ENCODE measurements at regions not wholly inside any gene's neighbourhood (a gene's known extent, or its start where the extent isn't known, plus 50 kb on each side); places are given as distances from the start of the nearest gene placed in this dataset.

DNA sequence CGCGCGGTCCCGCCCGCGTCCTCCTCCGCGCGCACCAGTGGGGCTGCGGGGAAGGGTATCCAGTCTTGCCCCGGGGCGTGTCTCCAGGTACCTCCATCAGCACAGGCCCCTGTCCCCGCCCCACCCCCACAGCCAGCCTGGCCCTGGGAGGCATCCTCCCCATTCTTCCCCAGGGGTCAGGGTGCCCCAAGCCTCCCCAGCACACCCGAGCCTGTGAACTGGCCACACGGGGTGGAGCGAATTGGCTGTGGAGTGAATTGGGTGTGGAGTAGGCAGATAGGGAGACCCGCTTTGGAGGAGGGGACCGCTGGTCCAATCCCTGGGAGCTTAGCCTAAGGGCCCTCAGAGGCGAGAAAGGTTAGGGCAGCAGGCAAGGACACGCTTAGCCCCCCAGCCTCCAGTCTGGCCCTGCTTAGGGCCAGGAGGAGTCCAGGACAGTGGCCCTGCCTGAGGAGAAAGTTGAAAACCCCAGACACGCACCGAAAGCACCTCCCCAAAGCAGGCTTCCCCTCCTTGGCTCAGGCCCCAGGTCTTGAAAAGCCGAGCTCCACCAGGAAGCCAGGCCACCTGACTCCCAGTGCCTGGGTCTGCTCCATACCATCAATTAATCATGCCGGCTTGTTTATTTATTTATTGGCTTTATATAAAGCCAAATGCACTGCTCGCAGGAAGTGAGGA, 107.7 kb upstream of the SLC6A11 start:
- Histone ChIP-seq H3K27ac (ENCODE audit: control insufficient read depth, insufficient read depth, low read length) (no peak overlapping the region), H3K4me2 (ENCODE audit: control insufficient read depth, extremely low read depth, insufficient read depth, low read depth, low read length) (no peak overlapping the region), H3K4me3 (ENCODE audit: control insufficient read depth in 2 of 3, extremely low read depth in 1 of 3, insufficient read depth in 2 of 3, low read depth in 1 of 3, low read length in 3 of 3) (no peak overlapping the region), H3K9ac (ENCODE audit: control insufficient read depth, extremely low read depth, insufficient read depth, low read length) (no peak overlapping the region), H3K36me3 (ENCODE audit: control insufficient read depth in 2 of 2, extremely low read depth in 1 of 2, insufficient read depth in 2 of 2, low read length in 2 of 2) (no peaks in the 10 kb centered on the region), H3K9me1 (ENCODE audit: control insufficient read depth, extremely low read depth, insufficient read depth, low read length) (no peaks in the 10 kb centered on the region), H3K9me3 (ENCODE audit: control insufficient read depth, low read depth, low read length) (no peaks in the 10 kb centered on the region), H3K27me3 (ENCODE audit: control insufficient read depth, extremely low read depth, insufficient read depth, low read length) (peaks cover 64% of the 10 kb centered on the region), H4K20me1 (ENCODE audit: control insufficient read depth, extremely low read depth, insufficient read depth, low read length) (no peaks in the 10 kb centered on the region), H3K79me2 (ENCODE audit: control insufficient read depth, insufficient read depth, low read length) (no peaks in the 10 kb centered on the region), H2AFZ (ENCODE audit: control insufficient read depth, low read length) (no peak overlapping the region), H3K4me1 (ENCODE audit: control insufficient read depth, extremely low read depth, insufficient read depth, low read length) (peaks cover 2% of the 10 kb centered on the region)
- FAIRE-seq (no peak), DNase-seq (ENCODE audit: low read depth, low spot score) (no peak)
- TF ChIP-seq, protein P1, sequence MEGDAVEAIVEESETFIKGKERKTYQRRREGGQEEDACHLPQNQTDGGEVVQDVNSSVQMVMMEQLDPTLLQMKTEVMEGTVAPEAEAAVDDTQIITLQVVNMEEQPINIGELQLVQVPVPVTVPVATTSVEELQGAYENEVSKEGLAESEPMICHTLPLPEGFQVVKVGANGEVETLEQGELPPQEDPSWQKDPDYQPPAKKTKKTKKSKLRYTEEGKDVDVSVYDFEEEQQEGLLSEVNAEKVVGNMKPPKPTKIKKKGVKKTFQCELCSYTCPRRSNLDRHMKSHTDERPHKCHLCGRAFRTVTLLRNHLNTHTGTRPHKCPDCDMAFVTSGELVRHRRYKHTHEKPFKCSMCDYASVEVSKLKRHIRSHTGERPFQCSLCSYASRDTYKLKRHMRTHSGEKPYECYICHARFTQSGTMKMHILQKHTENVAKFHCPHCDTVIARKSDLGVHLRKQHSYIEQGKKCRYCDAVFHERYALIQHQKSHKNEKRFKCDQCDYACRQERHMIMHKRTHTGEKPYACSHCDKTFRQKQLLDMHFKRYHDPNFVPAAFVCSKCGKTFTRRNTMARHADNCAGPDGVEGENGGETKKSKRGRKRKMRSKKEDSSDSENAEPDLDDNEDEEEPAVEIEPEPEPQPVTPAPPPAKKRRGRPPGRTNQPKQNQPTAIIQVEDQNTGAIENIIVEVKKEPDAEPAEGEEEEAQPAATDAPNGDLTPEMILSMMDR (optimal IDR thresholded peaks at IDR 0.05 in 1 of 3, IDR thresholded peaks at IDR 0.05 in 1 of 3, conservative IDR thresholded peaks at IDR 0.05 in 1 of 3; ENCODE audit: extremely low read depth in 1 of 3, insufficient read depth in 2 of 3, low read length in 3 of 3): no peak
- TF ChIP-seq EZH2 (IDR thresholded peaks at IDR 0.05; ENCODE audit: low read length): peak; percentile 71
- dilution Hi-C loops (cut with MboI; ENCODE audit: extremely low pct_ligation_motif_present, low sequenced_read_pairs): no loop called here

DNA sequence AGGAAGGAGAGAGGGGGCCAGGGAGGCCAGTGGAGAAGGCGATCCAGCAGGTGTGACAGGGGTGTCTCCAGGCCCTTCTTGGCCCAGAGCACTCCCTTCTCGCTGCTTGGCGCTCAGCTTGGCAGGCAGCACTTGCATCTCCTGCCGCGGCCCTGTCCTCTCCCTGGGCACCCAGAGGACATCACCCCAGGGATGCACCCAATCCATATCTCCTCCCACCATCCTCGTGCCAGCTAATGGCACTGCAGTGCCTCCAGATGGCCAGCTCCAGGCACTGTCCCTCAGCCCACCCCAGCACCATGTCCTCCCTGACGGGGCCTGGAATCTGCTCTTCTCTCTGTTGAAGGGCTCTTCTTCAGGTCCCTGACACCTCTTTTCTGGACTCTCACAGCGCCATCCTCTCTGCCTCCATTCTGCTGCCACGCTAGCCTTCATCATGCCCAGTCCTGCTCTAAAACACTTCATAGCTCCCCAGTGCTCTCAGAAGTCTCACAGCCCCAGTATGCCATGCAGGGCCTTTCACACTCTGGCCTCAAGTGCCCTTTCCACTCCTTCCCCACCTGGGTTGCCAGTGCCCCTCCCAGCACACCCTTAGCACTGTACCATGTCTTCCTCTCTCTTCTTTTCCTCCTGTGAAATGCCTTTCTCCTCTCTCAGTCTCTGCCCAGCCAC, 106.8 kb upstream of the SLC6A11 start:
- Histone ChIP-seq H2AFZ (ENCODE audit: control insufficient read depth, low read length) (no peak overlapping the region), H4K20me1 (ENCODE audit: control insufficient read depth, extremely low read depth, insufficient read depth, low read length) (no peaks in the 10 kb centered on the region), H3K9ac (ENCODE audit: control insufficient read depth, extremely low read depth, insufficient read depth, low read length) (no peak overlapping the region), H3K4me2 (ENCODE audit: control insufficient read depth, extremely low read depth, insufficient read depth, low read depth, low read length) (no peak overlapping the region), H3K27me3 (ENCODE audit: control insufficient read depth, extremely low read depth, insufficient read depth, low read length) (peaks cover 64% of the 10 kb centered on the region), H3K9me3 (ENCODE audit: control insufficient read depth, low read depth, low read length) (no peaks in the 10 kb centered on the region), H3K79me2 (ENCODE audit: control insufficient read depth, insufficient read depth, low read length) (no peaks in the 10 kb centered on the region), H3K36me3 (ENCODE audit: control insufficient read depth in 2 of 2, extremely low read depth in 1 of 2, insufficient read depth in 2 of 2, low read length in 2 of 2) (no peaks in the 10 kb centered on the region), H3K27ac (ENCODE audit: control insufficient read depth, insufficient read depth, low read length) (no peak overlapping the region), H3K4me3 (ENCODE audit: control insufficient read depth in 2 of 3, extremely low read depth in 1 of 3, insufficient read depth in 2 of 3, low read depth in 1 of 3, low read length in 3 of 3) (no peak overlapping the region), H3K9me1 (ENCODE audit: control insufficient read depth, extremely low read depth, insufficient read depth, low read length) (no peaks in the 10 kb centered on the region), H3K4me1 (ENCODE audit: control insufficient read depth, extremely low read depth, insufficient read depth, low read length) (no peaks in the 10 kb centered on the region)
- TF ChIP-seq EZH2 (IDR thresholded peaks at IDR 0.05; ENCODE audit: low read length): no peak
- TF ChIP-seq, protein P1 (optimal IDR thresholded peaks at IDR 0.05 in 1 of 3, IDR thresholded peaks at IDR 0.05 in 1 of 3, conservative IDR thresholded peaks at IDR 0.05 in 1 of 3; ENCODE audit: extremely low read depth in 1 of 3, insufficient read depth in 2 of 3, low read length in 3 of 3): peak in 1 of 3 experiments; percentile 38
- FAIRE-seq (no peak), DNase-seq (ENCODE audit: low read depth, low spot score) (no peak)
- dilution Hi-C loops (cut with MboI; ENCODE audit: extremely low pct_ligation_motif_present, low sequenced_read_pairs): no loop called here

All from keratinocyte (primary cell).